Tibial nerve (tissue), 4 donors: ENCODE measurements at regions not wholly inside any gene's neighbourhood (a gene's known extent, or its start where the extent isn't known, plus 50 kb on each side); places are given as distances from the start of the nearest gene placed in this dataset.

ENCODE experiments used
- CTCF ChIP-seq, 5 experiments: fragments of 200-600 bp in 3 of 5; fragments of 450-650 bp in 2 of 5; sonication (generic) in 3 of 5; IDR thresholded peaks; one replicate each; pipeline ENCODE4 v1.5.1; 2016 to 2019; ENCODE audit warnings: antibody characterized with exemption in 5 of 5, mild to moderate bottlenecking in 3 of 5, moderate library complexity in 2 of 5
- EP300 ChIP-seq, 2 donors: sonication (generic); formaldehyde crosslinking; IDR thresholded peaks; one replicate each; pipeline ENCODE4 v1.6.1; 2017; ENCODE audit warnings: antibody characterized with exemption in 2 of 2, mild to moderate bottlenecking in 1 of 2

GRCh38 chr3:83002869-83003445, 1241.5 kb upstream of the GBE1 start:
- TF ChIP-seq CTCF (IDR thresholded peaks at IDR 0.05) (no peak), EP300 (IDR thresholded peaks at IDR 0.05) (no peak)
